A673 (cell line): ENCODE measurements at regions not wholly inside any gene's neighbourhood (a gene's known extent, or its start where the extent isn't known, plus 50 kb on each side); places are given as distances from the start of the nearest gene placed in this dataset.

Experiments
- CTCF ChIP-seq: fragments of 300-800, 200-600 bp; sonication (generic); conservative IDR thresholded peaks from 2 replicates; pipeline ENCODE4 v1.5.1; 2017; ENCODE audit warnings: low read depth, mild to moderate bottlenecking, antibody characterized with exemption, low read length, moderate library complexity, mixed read lengths
- EZH2 ChIP-seq: fragments of 200-600 bp; sonication (generic); IDR thresholded peaks from 2 replicates; pipeline ENCODE4 v1.6.1; 2017; ENCODE audit warnings: borderline replicate concordance, low read depth, mild to moderate bottlenecking, mixed read lengths, antibody characterized with exemption, low read length; ENCODE audit not compliant: poor library complexity, severe bottlenecking

DNA sequence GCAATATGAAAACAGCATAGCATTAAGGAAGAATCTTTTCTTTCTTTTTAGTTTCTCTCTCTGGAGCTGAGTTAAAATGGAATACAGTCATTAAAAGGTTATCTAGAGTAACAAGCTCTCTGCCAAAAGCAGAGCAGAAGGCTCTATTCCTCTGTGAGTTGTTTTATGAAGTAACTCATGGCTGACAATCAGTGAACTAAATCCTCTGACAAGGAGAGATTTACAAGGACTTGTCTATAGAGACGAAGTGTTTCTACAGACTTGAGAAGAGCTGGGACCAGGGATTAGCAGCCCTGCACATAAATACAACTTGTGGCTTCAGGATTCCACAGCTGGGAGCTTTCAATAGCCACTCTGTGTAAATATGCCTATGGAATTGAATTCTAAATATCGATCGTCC, 192.5 kb upstream of the RAG2 start:
- TF ChIP-seq CTCF = no peak
- no peak for TF ChIP-seq EZH2
